CD8-positive, alpha-beta memory T cell (primary cell): ENCODE measurements at regions not wholly inside any gene's neighbourhood (a gene's known extent, or its start where the extent isn't known, plus 50 kb on each side); places are given as distances from the start of the nearest gene placed in this dataset.

ENCODE experiments used
- CTCF ChIA-PET: fragments of 350-600 bp; sonication (Branson Sonifier 250); formaldehyde crosslinking; loops from one replicate; lab custom pipeline; 2021; ENCODE audit warnings: antibody characterized with exemption; lab: Charles Lee
- POLR2A ChIA-PET: fragments of 350-600 bp; sonication (Branson Sonifier 250); formaldehyde crosslinking; loops from one replicate; lab custom pipeline; 2021; ENCODE audit warnings: antibody characterized with exemption; lab: Charles Lee
- DNase-seq, 5 donors: peaks; one replicate each; pipeline versions ENCODE4 v3.0.0 to v3.0.0-alpha.2; 2020 to 2022; ENCODE audit warnings: mixed read lengths in 1 of 5
- H3K27ac ChIP-seq: one replicate; pipeline ENCODE4 v1.7.0; 2013; ENCODE audit warnings: low read depth, mild to moderate bottlenecking, low read length, moderate library complexity
- H3K27me3 ChIP-seq: 2 replicates; pipeline ENCODE4 v1.7.0; 2013; ENCODE audit warnings: low read length, mild to moderate bottlenecking; ENCODE audit not compliant: insufficient read depth, poor library complexity, severe bottlenecking
- H3K36me3 ChIP-seq: 2 replicates; pipeline ENCODE4 v1.7.0; 2013; ENCODE audit warnings: mild to moderate bottlenecking, low read length, moderate library complexity; ENCODE audit not compliant: insufficient read depth
- H3K4me1 ChIP-seq: 2 replicates; pipeline ENCODE4 v1.7.0; 2013; ENCODE audit warnings: mild to moderate bottlenecking, low read length, moderate library complexity; ENCODE audit not compliant: insufficient read depth
- H3K4me3 ChIP-seq: 2 replicates; pipeline ENCODE4 v1.7.0; 2013; ENCODE audit warnings: mild to moderate bottlenecking, low read length
- H3K9me3 ChIP-seq: 2 replicates; pipeline ENCODE4 v1.7.0; 2013; ENCODE audit warnings: mild to moderate bottlenecking, low read length
- H3K27ac Mint-ChIP-seq, 8 donors: one replicate each; pipeline ENCODE4 v1.8.0; 2020 to 2021; ENCODE audit warnings: mixed read lengths in 8 of 8, mild to moderate bottlenecking in 6 of 8, inconsistent platforms in 3 of 8, moderate library complexity in 3 of 8
- H3K27me3 Mint-ChIP-seq, 2 donors: one replicate each; pipeline ENCODE4 v1.8.0; 2020 to 2021; ENCODE audit warnings: mixed read lengths in 2 of 2, mild to moderate bottlenecking in 1 of 2, moderate library complexity in 1 of 2
- H3K36me3 Mint-ChIP-seq, 3 donors: one replicate each; pipeline ENCODE4 v1.8.0; 2020 to 2021; ENCODE audit warnings: mixed read lengths in 3 of 3, inconsistent platforms in 1 of 3, mild to moderate bottlenecking in 1 of 3
- H3K4me1 Mint-ChIP-seq, 3 donors: one replicate each; pipeline ENCODE4 v1.8.0; 2020 to 2021; ENCODE audit warnings: mixed read lengths in 3 of 3, inconsistent platforms in 1 of 3, mild to moderate bottlenecking in 1 of 3
- H3K4me3 Mint-ChIP-seq, 7 donors: one replicate each; pipeline ENCODE4 v1.8.0; 2020 to 2021; ENCODE audit warnings: mixed read lengths in 7 of 7, mild to moderate bottlenecking in 6 of 7, moderate library complexity in 4 of 7, inconsistent platforms in 2 of 7
- H3K9me3 Mint-ChIP-seq, 5 donors: one replicate each; pipeline ENCODE4 v1.8.0; 2020 to 2022; ENCODE audit warnings: mixed read lengths in 5 of 5, mild to moderate bottlenecking in 3 of 5, moderate library complexity in 2 of 5, inconsistent platforms in 1 of 5

- no peak overlapping the region for H3K27ac Mint-ChIP-seq
- no peaks in the 10 kb centered on the region for H3K36me3 ChIP-seq
- POLR2A ChIA-PET, result no interaction called here
These were observed 194.2 kb downstream of the AASDHPPT start for GRCh38 chr11:106271686-106272085.

GRCh38 chr11:106275151-106275550 lies 197.7 kb downstream of the AASDHPPT start:
- ChIA-PET CTCF (no interaction called here), POLR2A (no interaction called here)
- Histone ChIP-seq H3K4me3 (no peak overlapping the region), H3K27ac (no peak overlapping the region), H3K4me1 (no peaks in the 10 kb centered on the region), H3K9me3 (no peaks in the 10 kb centered on the region), H3K36me3 (no peaks in the 10 kb centered on the region), H3K27me3 (no peaks in the 10 kb centered on the region)
- Mint-ChIP-seq H3K4me3 (no peak overlapping the region), H3K4me1 (no peaks in the 10 kb centered on the region), H3K36me3 (no peaks in the 10 kb centered on the region), H3K27me3 (no peaks in the 10 kb centered on the region), H3K9me3 (peaks cover 0 to 19% (median 2%) of the 10 kb centered on the region in 5 donors), H3K27ac (no peak overlapping the region)
- no peak for DNase-seq

More at GRCh38 chr11:106271686-106272085, 194.2 kb downstream of the AASDHPPT start:
- peaks cover 2 to 25% (median 6%) of the 10 kb centered on the region in 5 donors for H3K9me3 Mint-ChIP-seq
- H3K9me3 ChIP-seq, result no peaks in the 10 kb centered on the region
- no peaks in the 10 kb centered on the region for H3K4me1 ChIP-seq
- H3K4me3 Mint-ChIP-seq, result no peak overlapping the region
- H3K4me1 Mint-ChIP-seq, result no peaks in the 10 kb centered on the region
- no peaks in the 10 kb centered on the region for H3K27me3 Mint-ChIP-seq
- CTCF ChIA-PET, result no interaction called here
- no peaks in the 10 kb centered on the region for H3K36me3 Mint-ChIP-seq
- no peak for DNase-seq
- H3K27me3 ChIP-seq, result no peaks in the 10 kb centered on the region
- H3K4me3 ChIP-seq, result no peak overlapping the region
- H3K27ac ChIP-seq, result no peak overlapping the region

GRCh38 chr11:106276126-106276525 lies 198.7 kb downstream of the AASDHPPT start:
- no peaks in the 10 kb centered on the region for H3K4me1 Mint-ChIP-seq
- H3K36me3 ChIP-seq, result no peaks in the 10 kb centered on the region
- no peak for DNase-seq
- no peaks in the 10 kb centered on the region for H3K4me1 ChIP-seq
- H3K27ac ChIP-seq, result no peak overlapping the region
- H3K36me3 Mint-ChIP-seq, result no peaks in the 10 kb centered on the region
- no peaks in the 10 kb centered on the region for H3K27me3 ChIP-seq
- no peak overlapping the region for H3K27ac Mint-ChIP-seq
- H3K27me3 Mint-ChIP-seq, result no peaks in the 10 kb centered on the region
- ChIA-PET POLR2A (no interaction called here), CTCF (no interaction called here)
- no peak overlapping the region for H3K4me3 Mint-ChIP-seq
- H3K9me3 ChIP-seq, result no peaks in the 10 kb centered on the region
- H3K4me3 ChIP-seq, result no peak overlapping the region
- peaks cover 0 to 19% (median 2%) of the 10 kb centered on the region in 5 donors for H3K9me3 Mint-ChIP-seq

GRCh38 chr11:106276859-106277436 lies 199.5 kb downstream of the AASDHPPT start:
- H3K36me3 ChIP-seq, result no peaks in the 10 kb centered on the region
- no peaks in the 10 kb centered on the region for H3K4me1 ChIP-seq
- H3K4me3 ChIP-seq, result no peak overlapping the region
- Mint-ChIP-seq H3K4me1 (no peaks in the 10 kb centered on the region), H3K9me3 (peaks cover 0 to 19% (median 2%) of the 10 kb centered on the region in 5 donors), H3K27ac (no peak overlapping the region), H3K36me3 (no peaks in the 10 kb centered on the region), H3K4me3 (no peak overlapping the region), H3K27me3 (no peaks in the 10 kb centered on the region)
- H3K27me3 ChIP-seq, result no peaks in the 10 kb centered on the region
- no peak for DNase-seq
- CTCF ChIA-PET, result no interaction called here
- no peaks in the 10 kb centered on the region for H3K9me3 ChIP-seq
- no peak overlapping the region for H3K27ac ChIP-seq
- POLR2A ChIA-PET, result no interaction called here

- Histone ChIP-seq H3K4me3 (no peak overlapping the region), H3K27ac (no peak overlapping the region), H3K36me3 (no peaks in the 10 kb centered on the region), H3K27me3 (no peaks in the 10 kb centered on the region), H3K4me1 (no peaks in the 10 kb centered on the region), H3K9me3 (no peaks in the 10 kb centered on the region)
- ChIA-PET POLR2A (no interaction called here), CTCF (no interaction called here)
- DNase-seq, result no peak
- Mint-ChIP-seq H3K4me3 (no peak overlapping the region), H3K27ac (no peak overlapping the region), H3K4me1 (no peaks in the 10 kb centered on the region), H3K27me3 (no peaks in the 10 kb centered on the region), H3K9me3 (peaks cover 0 to 19% (median 2%) of the 10 kb centered on the region in 5 donors), H3K36me3 (no peaks in the 10 kb centered on the region)
These were observed 200.0 kb downstream of the AASDHPPT start for GRCh38 chr11:106277484-106277883.

- ChIA-PET POLR2A (no interaction called here), CTCF (no interaction called here)
- H3K4me1 ChIP-seq, result no peaks in the 10 kb centered on the region
- Mint-ChIP-seq H3K36me3 (no peaks in the 10 kb centered on the region), H3K27ac (no peak overlapping the region), H3K4me3 (no peak overlapping the region), H3K4me1 (no peaks in the 10 kb centered on the region), H3K27me3 (no peaks in the 10 kb centered on the region), H3K9me3 (peaks cover 0 to 15% (median 2%) of the 10 kb centered on the region in 5 donors)
- no peaks in the 10 kb centered on the region for H3K27me3 ChIP-seq
- no peak for DNase-seq
- H3K36me3 ChIP-seq, result no peaks in the 10 kb centered on the region
- no peaks in the 10 kb centered on the region for H3K9me3 ChIP-seq
- no peak overlapping the region for H3K4me3 ChIP-seq
- H3K27ac ChIP-seq, result no peak overlapping the region
These were observed 200.9 kb downstream of the AASDHPPT start for GRCh38 chr11:106278391-106278790.

GRCh38 chr11:106280036-106280435 lies 202.6 kb downstream of the AASDHPPT start:
- no peaks in the 10 kb centered on the region for H3K4me1 Mint-ChIP-seq
- Histone ChIP-seq H3K4me3 (no peak overlapping the region), H3K36me3 (no peaks in the 10 kb centered on the region), H3K4me1 (no peaks in the 10 kb centered on the region), H3K9me3 (no peaks in the 10 kb centered on the region), H3K27ac (no peak overlapping the region), H3K27me3 (no peaks in the 10 kb centered on the region)
- POLR2A ChIA-PET, result no interaction called here
- H3K36me3 Mint-ChIP-seq, result no peaks in the 10 kb centered on the region
- H3K27ac Mint-ChIP-seq, result no peak overlapping the region
- H3K27me3 Mint-ChIP-seq, result no peaks in the 10 kb centered on the region
- H3K4me3 Mint-ChIP-seq, result no peak overlapping the region
- peaks cover 0 to 6% (median 2%) of the 10 kb centered on the region in 5 donors for H3K9me3 Mint-ChIP-seq
- no peak for DNase-seq
- CTCF ChIA-PET, result no interaction called here

- no peaks in the 10 kb centered on the region for H3K4me1 Mint-ChIP-seq
- POLR2A ChIA-PET, result no interaction called here
These were observed 204.2 kb downstream of the AASDHPPT start for GRCh38 chr11:106281455-106282173.

More at GRCh38 chr11:106281455-106282173, 204.2 kb downstream of the AASDHPPT start:
- DNase-seq, result no peak
- Mint-ChIP-seq H3K36me3 (no peaks in the 10 kb centered on the region), H3K4me3 (peak overlapping the region in 1 of 7 donors; percentile 10), H3K27ac (no peak overlapping the region), H3K27me3 (no peaks in the 10 kb centered on the region), H3K9me3 (peaks cover 0 to 4% (median 0%) of the 10 kb centered on the region in 5 donors)
- Histone ChIP-seq H3K9me3 (no peaks in the 10 kb centered on the region), H3K4me3 (no peak overlapping the region), H3K27ac (no peak overlapping the region), H3K4me1 (no peaks in the 10 kb centered on the region), H3K36me3 (no peaks in the 10 kb centered on the region), H3K27me3 (no peaks in the 10 kb centered on the region)
- CTCF ChIA-PET, result no interaction called here
